ENCODE measurements at regions not wholly inside any gene's neighbourhood (a gene's known extent, or its start where the extent isn't known, plus 50 kb on each side); places are given as distances from the start of the nearest gene placed in this dataset.

DNA sequence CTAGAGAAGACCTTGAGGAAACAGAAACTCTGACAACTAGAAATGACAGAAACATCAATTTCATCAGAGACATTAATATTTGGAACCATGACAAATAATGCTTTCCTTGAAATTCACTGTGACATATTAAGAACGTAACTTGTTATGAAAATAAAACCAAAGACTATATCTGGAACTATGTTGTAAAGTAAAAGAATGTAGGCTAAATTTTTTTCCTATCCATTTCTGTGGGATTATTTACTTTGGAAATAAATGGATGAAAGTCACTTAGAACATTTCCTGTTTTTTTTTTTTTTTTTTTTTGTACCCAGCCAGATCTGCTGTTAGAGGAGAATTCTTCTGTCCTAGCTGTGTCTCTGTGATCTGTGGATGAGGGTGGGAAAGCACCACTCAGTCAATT is 255.9 kb downstream of the SPRY1 start:
- TF ChIP-seq POLR2A (IDR thresholded peaks at IDR 0.05) (no peak), POLR2AphosphoS5 (IDR thresholded peaks at IDR 0.05) (no peak), EP300 (IDR thresholded peaks at IDR 0.05) (no peak)

All from sigmoid colon (tissue), 4 donors.